Liver (tissue), 8 donors: ENCODE measurements at regions not wholly inside any gene's neighbourhood (a gene's known extent, or its start where the extent isn't known, plus 50 kb on each side); places are given as distances from the start of the nearest gene placed in this dataset.

ENCODE experiments used
- DNase-seq: peaks from one replicate; pipeline ENCODE4 v3.0.0-alpha.2; 2017; ENCODE audit warnings: low spot score
- H3K27ac ChIP-seq, 2 donors: one replicate each; pipeline ENCODE4 v1.7.0; 2013; ENCODE audit warnings: inconsistent platforms in 2 of 2, low read length in 2 of 2, control low read depth in 1 of 2, low read depth in 1 of 2, mild to moderate bottlenecking in 1 of 2
- H3K27me3 ChIP-seq, 4 donors: one replicate each; pipeline versions ENCODE4 v1.6.1 to v1.7.0; 2013; ENCODE audit warnings: low read length in 3 of 4, inconsistent platforms in 1 of 4, mild to moderate bottlenecking in 1 of 4, moderate library complexity in 1 of 4; ENCODE audit not compliant: control insufficient read depth in 4 of 4, insufficient read depth in 4 of 4
- H3K36me3 ChIP-seq, 4 donors: one replicate each; pipeline versions ENCODE4 v1.6.1 to v1.7.0; 2013; ENCODE audit warnings: low read length in 3 of 4, mild to moderate bottlenecking in 3 of 4, low read depth in 1 of 4, moderate library complexity in 1 of 4; ENCODE audit not compliant: control insufficient read depth in 4 of 4, insufficient read depth in 3 of 4
- H3K4me1 ChIP-seq, 4 donors: one replicate each; pipeline versions ENCODE4 v1.6.1 to v1.7.0; 2013; ENCODE audit warnings: low read length in 3 of 4, mild to moderate bottlenecking in 3 of 4, moderate library complexity in 1 of 4; ENCODE audit not compliant: control insufficient read depth in 4 of 4, insufficient read depth in 4 of 4
- H3K4me3 ChIP-seq, 3 donors: one replicate each; pipeline versions ENCODE4 v1.6.1 to v1.7.0; 2013; ENCODE audit warnings: low read length in 3 of 3, control low read depth in 1 of 3, low read depth in 1 of 3, mild to moderate bottlenecking in 1 of 3
- H3K9ac ChIP-seq, 2 donors: one replicate each; pipeline ENCODE4 v1.7.0; 2013; ENCODE audit warnings: low read length in 2 of 2, mild to moderate bottlenecking in 2 of 2, moderate library complexity in 2 of 2, control low read depth in 1 of 2, low read depth in 1 of 2
- H3K9me3 ChIP-seq, 4 donors: one replicate each; pipeline versions ENCODE4 v1.6.1 to v1.7.0; 2013; ENCODE audit warnings: low read length in 3 of 4; ENCODE audit not compliant: control insufficient read depth in 4 of 4
- CTCF ChIP-seq: fragments of 150-350 bp; IDR thresholded peaks from 2 replicates; pipeline ENCODE4 v1.5.1; 2017; ENCODE audit warnings: improper control_type of control experiment, low read depth, low read length; ENCODE audit not compliant: missing input control
- EGR1 ChIP-seq, 2 donors: IDR thresholded peaks; 2 replicates each; pipeline ENCODE4 v1.6.1; 2016 to 2018; ENCODE audit warnings: antibody characterized with exemption in 2 of 2, low read depth in 2 of 2
- FOXA1 ChIP-seq: IDR thresholded peaks from 2 replicates; pipeline ENCODE4 v1.6.1; 2016; ENCODE audit warnings: antibody characterized with exemption
- FOXA2 ChIP-seq: IDR thresholded peaks from 2 replicates; pipeline ENCODE4 v1.6.1; 2016; ENCODE audit warnings: antibody characterized with exemption
- GABPA ChIP-seq, 2 donors: IDR thresholded peaks in 1 of 2; conservative IDR thresholded peaks in 1 of 2; 2 replicates each; pipeline ENCODE4 v1.6.1; 2016; ENCODE audit warnings: antibody characterized with exemption in 2 of 2, mild to moderate bottlenecking in 1 of 2, moderate library complexity in 1 of 2
- HNF4A ChIP-seq, 2 donors: conservative IDR thresholded peaks; 2 replicates each; pipeline ENCODE4 v1.6.1; 2016; ENCODE audit warnings: antibody characterized with exemption in 2 of 2, mild to moderate bottlenecking in 2 of 2
- HNF4G ChIP-seq: IDR thresholded peaks from 2 replicates; pipeline ENCODE4 v1.6.1; 2016; ENCODE audit warnings: antibody characterized with exemption
- JUND ChIP-seq, 2 donors: IDR thresholded peaks; 2 replicates each; pipeline ENCODE4 v1.6.1; 2016; ENCODE audit warnings: antibody characterized with exemption in 2 of 2
- MAX ChIP-seq: IDR thresholded peaks from 2 replicates; pipeline ENCODE4 v1.6.1; 2016; ENCODE audit warnings: antibody characterized with exemption
- NR2F2 ChIP-seq: IDR thresholded peaks from 2 replicates; pipeline ENCODE4 v1.6.1; 2016; ENCODE audit warnings: antibody characterized with exemption
- RAD21 ChIP-seq, 2 donors: IDR thresholded peaks; 2 replicates each; pipeline ENCODE4 v1.6.1; 2016; ENCODE audit warnings: antibody characterized with exemption in 2 of 2, mild to moderate bottlenecking in 2 of 2
- RXRA ChIP-seq, 2 donors: IDR thresholded peaks; 2 replicates each; pipeline ENCODE4 v1.6.1; 2017 to 2018; ENCODE audit warnings: antibody characterized with exemption in 2 of 2, mild to moderate bottlenecking in 1 of 2
- SP1 ChIP-seq: IDR thresholded peaks from 2 replicates; pipeline ENCODE4 v1.6.1; 2018; ENCODE audit warnings: antibody characterized with exemption, mild to moderate bottlenecking
- TAF1 ChIP-seq: conservative IDR thresholded peaks from 2 replicates; pipeline ENCODE4 v1.6.1; 2016; ENCODE audit warnings: antibody characterized with exemption, mild to moderate bottlenecking
- YY1 ChIP-seq: IDR thresholded peaks from 2 replicates; pipeline ENCODE4 v1.6.1; 2016; ENCODE audit warnings: antibody characterized with exemption, mild to moderate bottlenecking
- WGBS: extraction: QIAGEN DNeasy Blood & Tissue Kit; methylation state at CpG from one replicate; pipeline ENCODE4 v1.1.7; 2013; 5-methylcytosine and 5-hydroxymethylcytosine counted together
- TF ChIP-seq, protein P1 (sequence below): IDR thresholded peaks from 2 replicates; pipeline ENCODE4 v1.6.1; 2016; ENCODE audit warnings: antibody characterized with exemption
- TF ChIP-seq, protein P2 (sequence below): IDR thresholded peaks from 2 replicates; pipeline ENCODE4 v1.6.1; 2016; ENCODE audit warnings: antibody characterized with exemption
- TF ChIP-seq, protein P3 (sequence below): IDR thresholded peaks from 2 replicates; pipeline ENCODE4 v1.6.1; 2016; ENCODE audit warnings: antibody characterized with exemption, mild to moderate bottlenecking
- donor health status: healthy.
- donor health status: healthy.
- donor health status: healthy.
- donor health status: healthy.
- donor health status: healthy.

GRCh38 chr4:81623434-81623833 lies 151.7 kb upstream of the RASGEF1B start:
- Histone ChIP-seq H3K27me3 (no peaks in the 10 kb centered on the region), H3K27ac (peak overlapping the region; percentile 39 to 40), H3K9me3 (no peaks in the 10 kb centered on the region), H3K36me3 (no peaks in the 10 kb centered on the region), H3K9ac (no peak overlapping the region), H3K4me1 (peaks cover 13 to 69% (median 43%) of the 10 kb centered on the region in 4 donors), H3K4me3 (no peak overlapping the region)
- no peak for TF ChIP-seq GABPA (IDR thresholded peaks at IDR 0.05 in 1 of 2, conservative IDR thresholded peaks at IDR 0.05 in 1 of 2)
- peak in 1 of 2 donors; percentile 10 for TF ChIP-seq RAD21 (IDR thresholded peaks at IDR 0.05)
- no peak for TF ChIP-seq TAF1
- TF ChIP-seq, protein P1, sequence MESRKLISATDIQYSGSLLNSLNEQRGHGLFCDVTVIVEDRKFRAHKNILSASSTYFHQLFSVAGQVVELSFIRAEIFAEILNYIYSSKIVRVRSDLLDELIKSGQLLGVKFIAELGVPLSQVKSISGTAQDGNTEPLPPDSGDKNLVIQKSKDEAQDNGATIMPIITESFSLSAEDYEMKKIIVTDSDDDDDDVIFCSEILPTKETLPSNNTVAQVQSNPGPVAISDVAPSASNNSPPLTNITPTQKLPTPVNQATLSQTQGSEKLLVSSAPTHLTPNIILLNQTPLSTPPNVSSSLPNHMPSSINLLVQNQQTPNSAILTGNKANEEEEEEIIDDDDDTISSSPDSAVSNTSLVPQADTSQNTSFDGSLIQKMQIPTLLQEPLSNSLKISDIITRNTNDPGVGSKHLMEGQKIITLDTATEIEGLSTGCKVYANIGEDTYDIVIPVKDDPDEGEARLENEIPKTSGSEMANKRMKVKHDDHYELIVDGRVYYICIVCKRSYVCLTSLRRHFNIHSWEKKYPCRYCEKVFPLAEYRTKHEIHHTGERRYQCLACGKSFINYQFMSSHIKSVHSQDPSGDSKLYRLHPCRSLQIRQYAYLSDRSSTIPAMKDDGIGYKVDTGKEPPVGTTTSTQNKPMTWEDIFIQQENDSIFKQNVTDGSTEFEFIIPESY: no peak
- DNase-seq: no peak
- WGBS: 15% methylated on average over 2 of the region's 2 CpGs

GRCh38 chr4:81622474-81623184 lies 150.9 kb upstream of the RASGEF1B start:
- peaks cover 12 to 61% (median 40%) of the 10 kb centered on the region in 4 donors for H3K4me1 ChIP-seq
- H3K9me3 ChIP-seq: no peaks in the 10 kb centered on the region
- H3K4me3 ChIP-seq: peak overlapping the region in 1 of 3 donors; percentile 18
- TF ChIP-seq RAD21 (IDR thresholded peaks at IDR 0.05) (peak in 1 of 2 donors; percentile 62), FOXA2 (peak; percentile 68), TAF1 (peak; percentile 19), CTCF (no peak), HNF4G (peak; percentile 50), GABPA (IDR thresholded peaks at IDR 0.05 in 1 of 2, conservative IDR thresholded peaks at IDR 0.05 in 1 of 2) (peak in 1 of 2 donors; percentile 29), JUND (IDR thresholded peaks at IDR 0.05) (peak in 1 of 2 donors; percentile 50), EGR1 (IDR thresholded peaks at IDR 0.05; ENCODE audit: low read depth in 2 of 2) (peak in 1 of 2 donors; percentile 38), MAX (no peak), FOXA1 (peak; percentile 46), HNF4A (conservative IDR thresholded peaks at IDR 0.05) (peak; percentile 76 to 82), NR2F2 (no peak), SP1 (peak; percentile 88), RXRA (IDR thresholded peaks at IDR 0.05) (peak; percentile 52 to 54), YY1 (peak; percentile 46)
- TF ChIP-seq, protein P2, sequence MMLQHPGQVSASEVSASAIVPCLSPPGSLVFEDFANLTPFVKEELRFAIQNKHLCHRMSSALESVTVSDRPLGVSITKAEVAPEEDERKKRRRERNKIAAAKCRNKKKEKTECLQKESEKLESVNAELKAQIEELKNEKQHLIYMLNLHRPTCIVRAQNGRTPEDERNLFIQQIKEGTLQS: peak; percentile 16
- TF ChIP-seq, protein P3, sequence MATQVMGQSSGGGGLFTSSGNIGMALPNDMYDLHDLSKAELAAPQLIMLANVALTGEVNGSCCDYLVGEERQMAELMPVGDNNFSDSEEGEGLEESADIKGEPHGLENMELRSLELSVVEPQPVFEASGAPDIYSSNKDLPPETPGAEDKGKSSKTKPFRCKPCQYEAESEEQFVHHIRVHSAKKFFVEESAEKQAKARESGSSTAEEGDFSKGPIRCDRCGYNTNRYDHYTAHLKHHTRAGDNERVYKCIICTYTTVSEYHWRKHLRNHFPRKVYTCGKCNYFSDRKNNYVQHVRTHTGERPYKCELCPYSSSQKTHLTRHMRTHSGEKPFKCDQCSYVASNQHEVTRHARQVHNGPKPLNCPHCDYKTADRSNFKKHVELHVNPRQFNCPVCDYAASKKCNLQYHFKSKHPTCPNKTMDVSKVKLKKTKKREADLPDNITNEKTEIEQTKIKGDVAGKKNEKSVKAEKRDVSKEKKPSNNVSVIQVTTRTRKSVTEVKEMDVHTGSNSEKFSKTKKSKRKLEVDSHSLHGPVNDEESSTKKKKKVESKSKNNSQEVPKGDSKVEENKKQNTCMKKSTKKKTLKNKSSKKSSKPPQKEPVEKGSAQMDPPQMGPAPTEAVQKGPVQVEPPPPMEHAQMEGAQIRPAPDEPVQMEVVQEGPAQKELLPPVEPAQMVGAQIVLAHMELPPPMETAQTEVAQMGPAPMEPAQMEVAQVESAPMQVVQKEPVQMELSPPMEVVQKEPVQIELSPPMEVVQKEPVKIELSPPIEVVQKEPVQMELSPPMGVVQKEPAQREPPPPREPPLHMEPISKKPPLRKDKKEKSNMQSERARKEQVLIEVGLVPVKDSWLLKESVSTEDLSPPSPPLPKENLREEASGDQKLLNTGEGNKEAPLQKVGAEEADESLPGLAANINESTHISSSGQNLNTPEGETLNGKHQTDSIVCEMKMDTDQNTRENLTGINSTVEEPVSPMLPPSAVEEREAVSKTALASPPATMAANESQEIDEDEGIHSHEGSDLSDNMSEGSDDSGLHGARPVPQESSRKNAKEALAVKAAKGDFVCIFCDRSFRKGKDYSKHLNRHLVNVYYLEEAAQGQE: peak; percentile 75
- TF ChIP-seq, protein P1: no peak
- peak overlapping the region; percentile 60 to 77 for H3K27ac ChIP-seq
- no peaks in the 10 kb centered on the region for H3K36me3 ChIP-seq
- DNase-seq: no peak
- no peaks in the 10 kb centered on the region for H3K27me3 ChIP-seq
- H3K9ac ChIP-seq: peak overlapping the region; percentile 10 to 90
